Motor neuron (in vitro differentiated cells): ENCODE measurements at regions not wholly inside any gene's neighbourhood (a gene's known extent, or its start where the extent isn't known, plus 50 kb on each side); places are given as distances from the start of the nearest gene placed in this dataset.

Experiments used
- ATAC-seq, 8 experiments: fragments of 200-7000 bp; cut with Tn5 transposase; replicated peaks in 6 of 8; 2 replicates each; pipeline ENCODE4 v1.8.0; 2021; ENCODE audit warnings: mild to moderate bottlenecking in 8 of 8, moderate library complexity in 8 of 8
- H3K27ac ChIP-seq, 2 donors: fragments of 250-450 bp; sonication (Bioruptor Pico); 2 replicates each; pipeline ENCODE4 v1.9.0; 2021; ENCODE audit warnings: antibody characterized with exemption in 2 of 2, mild to moderate bottlenecking in 2 of 2, moderate library complexity in 1 of 2
- H3K4me1 ChIP-seq, 2 donors: fragments of 250-450 bp; sonication (Bioruptor Pico); replicated peaks in 1 of 2; 2 replicates each; pipeline ENCODE4 v1.6.1; 2021; ENCODE audit warnings: antibody characterized with exemption in 2 of 2, mild to moderate bottlenecking in 2 of 2, moderate library complexity in 1 of 2
- H3K4me3 ChIP-seq, 5 donors: fragments of 250-450 bp; sonication (Bioruptor Pico); 2 replicates each; pipeline ENCODE4 v1.9.0; 2021; ENCODE audit warnings: antibody characterized with exemption in 5 of 5, mild to moderate bottlenecking in 5 of 5, moderate library complexity in 4 of 5
- WGBS, 10 experiments: fragments of 450-650 bp; shearing (Covaris generic); methylation state at CpG; one replicate each; pipeline ENCODE4 v1.0.0; 2022; 5-methylcytosine and 5-hydroxymethylcytosine counted together
- in situ Hi-C, 9 experiments: fragments of 400-800 bp; cut with MboI; loops; one replicate each; pipeline ENCODE4 v1.15.0; 2021; ENCODE audit warnings: low sequenced_read_pairs in 9 of 9, low pct_unique_long_range_greater_than_20kb in 2 of 9; ENCODE audit not compliant: unreplicated experiment in 9 of 9

- peak in 5 of 8 experiments; percentile 24 to 74 (median 54) for ATAC-seq
- Histone ChIP-seq H3K4me3 (no peak overlapping the region), H3K27ac (no peak overlapping the region), H3K4me1 (peaks cover 7 to 11% of the 10 kb centered on the region in 2 donors)
- 92% methylated on average over 2 of the region's 18 CpGs; no CpG with 5 or more reads in 9 of the 10 experiments for WGBS, 10 experiments
- in situ Hi-C loops, result no loop called here
Measured at GRCh38 chrX:39936886-39937770, 160.6 kb downstream of the BCOR start.

DNA sequence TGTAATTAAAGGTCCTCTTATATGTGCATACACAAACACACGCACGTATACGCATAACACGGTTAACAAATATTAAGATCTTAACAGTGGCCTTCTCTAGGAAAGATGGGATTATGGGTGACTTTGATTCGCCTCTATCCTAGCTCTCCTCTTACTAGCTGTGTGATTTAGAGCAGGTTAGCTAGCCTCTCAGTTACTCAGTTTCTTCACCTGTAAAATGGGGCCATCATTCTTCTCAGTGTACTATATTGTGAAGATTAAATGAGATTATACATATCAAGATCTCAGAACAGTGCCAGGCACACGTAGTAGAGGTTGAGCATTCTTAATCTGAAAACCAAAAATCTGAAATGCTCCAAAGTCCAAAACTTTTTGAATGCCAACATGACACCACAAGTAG lies 159.3 kb downstream of the BCOR start:
- Histone ChIP-seq H3K4me1 (peaks cover 7 to 11% of the 10 kb centered on the region in 2 donors), H3K27ac (no peak overlapping the region), H3K4me3 (no peak overlapping the region)
- 80 to 100% (median 97%) methylated on average over 1 to 5 of the region's 6 CpGs; no CpG with 5 or more reads in 7 of the 10 experiments for WGBS, 10 experiments
- in situ Hi-C loops, result no loop called here
- no peak for ATAC-seq

GRCh38 chrX:39939678-39940077 lies 158.1 kb downstream of the BCOR start:
- no peak overlapping the region for H3K27ac ChIP-seq
- in situ Hi-C loops, result no loop called here
- WGBS, 10 experiments, result 36 to 100% (median 78%) methylated on average over 1 to 3 of the region's 3 CpGs; no CpG with 5 or more reads in 4 of the 10 experiments
- peaks cover 7 to 11% of the 10 kb centered on the region in 2 donors for H3K4me1 ChIP-seq
- no peak for ATAC-seq
- H3K4me3 ChIP-seq, result no peak overlapping the region

GRCh38 chrX:39941332-39941920 lies 156.3 kb downstream of the BCOR start:
- WGBS, 10 experiments, result no CpG with 5 or more reads among the region's 6 CpGs
- ATAC-seq, result peak in 1 of 8 experiments; percentile 29

DNA sequence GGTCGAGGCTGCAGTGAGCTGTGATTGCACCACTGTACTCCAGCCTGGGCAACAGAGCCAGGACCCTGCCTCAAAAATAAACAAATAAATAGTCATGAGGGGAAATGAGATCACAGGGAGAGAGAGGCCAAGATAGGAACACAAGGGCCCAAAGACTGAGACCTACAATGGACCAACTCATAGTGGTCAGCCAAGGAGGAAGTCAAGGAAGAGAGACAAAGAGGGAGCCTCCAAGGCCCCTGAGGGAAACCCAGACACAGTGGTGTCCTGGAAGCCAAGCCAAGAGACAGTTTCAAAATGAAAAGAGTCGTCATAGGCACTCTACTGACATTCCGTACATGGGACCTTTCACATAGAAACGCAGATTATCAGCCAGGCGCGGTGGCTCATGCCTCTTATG lies 153.3 kb downstream of the BCOR start:
- 20 to 86% methylated on average over 1 of the region's 6 CpGs; no CpG with 5 or more reads in 8 of the 10 experiments for WGBS, 10 experiments
- no peak for ATAC-seq
- H3K4me1 ChIP-seq, result no peaks in the 10 kb centered on the region
- H3K4me3 ChIP-seq, result no peak overlapping the region
- in situ Hi-C loops, result no loop called here
- H3K27ac ChIP-seq, result no peak overlapping the region

More at GRCh38 chrX:39941332-39941920, 156.3 kb downstream of the BCOR start:
- no peak overlapping the region for H3K27ac ChIP-seq
- in situ Hi-C loops, result no loop called here
- peaks cover 7 to 11% of the 10 kb centered on the region in 2 donors for H3K4me1 ChIP-seq
- H3K4me3 ChIP-seq, result no peak overlapping the region

DNA sequence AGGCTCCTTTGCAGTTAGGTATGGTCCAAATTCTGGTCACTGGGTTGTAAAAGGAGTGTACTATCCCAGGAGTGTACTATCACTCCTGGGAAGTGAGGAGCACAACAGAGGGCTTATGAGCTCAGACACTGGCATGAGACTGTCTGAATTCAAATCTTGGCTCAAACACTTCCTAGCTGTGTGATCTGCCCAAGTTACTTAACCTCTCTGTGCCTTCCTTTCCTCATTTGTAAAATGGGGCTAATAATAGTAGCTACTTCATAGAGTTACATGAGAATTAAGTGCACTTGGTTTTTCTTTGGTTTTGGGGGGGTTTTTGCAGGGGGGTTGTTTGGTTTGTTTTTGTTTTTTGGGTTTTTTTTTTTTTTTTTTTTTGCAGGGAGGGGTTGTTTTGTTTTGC lies 152.0 kb downstream of the BCOR start:
- Histone ChIP-seq H3K27ac (no peak overlapping the region), H3K4me1 (no peaks in the 10 kb centered on the region)
- ATAC-seq, result no peak

DNA sequence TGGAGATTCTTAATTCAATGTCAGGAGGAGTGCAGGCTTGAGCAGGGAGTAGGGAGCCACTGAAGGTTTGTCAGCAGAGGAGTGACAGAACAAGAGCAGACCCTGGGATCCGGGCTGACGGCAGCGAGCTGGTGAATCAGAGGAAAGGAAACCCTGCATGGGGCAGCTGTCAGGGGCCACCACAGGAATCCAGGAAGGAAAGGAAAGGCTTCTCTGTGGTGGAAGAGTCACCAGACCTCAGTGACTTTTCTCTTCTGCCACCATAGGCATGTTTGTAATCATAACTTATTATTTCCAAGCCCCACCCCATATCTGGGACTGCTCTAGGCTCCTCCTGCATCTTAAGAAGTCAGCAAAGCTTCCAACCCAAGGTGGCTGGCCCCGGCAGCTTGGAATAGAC lies 150.9 kb downstream of the BCOR start:
- in situ Hi-C loops, result no loop called here
- Histone ChIP-seq H3K4me3 (no peak overlapping the region), H3K4me1 (no peaks in the 10 kb centered on the region), H3K27ac (no peak overlapping the region)
- ATAC-seq, result peak in 1 of 8 experiments; percentile 36
- WGBS, 10 experiments, result 80% methylated on average over 1 of the region's 4 CpGs; no CpG with 5 or more reads in 9 of the 10 experiments

More for the DNA sequence above, 152.0 kb downstream of the BCOR start:
- in situ Hi-C loops, result no loop called here
- H3K4me3 ChIP-seq, result no peak overlapping the region

DNA sequence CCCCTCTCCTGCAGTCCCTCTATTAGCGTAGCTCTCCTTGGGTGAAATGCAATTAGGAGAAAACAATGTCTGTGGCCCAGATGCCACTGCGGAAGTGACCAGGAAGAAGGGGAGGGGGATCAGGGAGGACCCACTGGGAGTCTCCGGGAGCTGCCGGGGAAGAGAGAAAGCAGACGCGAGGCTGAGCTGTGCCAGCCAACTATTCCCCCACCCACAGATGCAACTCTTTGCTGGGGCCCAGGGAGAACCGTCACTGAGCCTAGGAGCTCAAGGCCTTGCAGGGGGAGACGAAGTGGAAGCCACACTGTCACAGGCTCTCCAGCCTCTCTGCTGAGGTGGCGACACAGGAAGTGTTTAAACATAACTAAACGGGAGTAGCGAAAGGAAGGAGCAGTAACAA lies 149.2 kb downstream of the BCOR start:
- ATAC-seq, result peak in 4 of 8 experiments; percentile 23 to 69 (median 40)
- Histone ChIP-seq H3K27ac (no peak overlapping the region), H3K4me1 (peaks cover 4 to 6% of the 10 kb centered on the region in 2 donors), H3K4me3 (no peak overlapping the region)
- in situ Hi-C loops, result no loop called here
- WGBS, 10 experiments, result 0 to 50% methylated on average over 1 to 9 of the region's 11 CpGs; no CpG with 5 or more reads in 8 of the 10 experiments

GRCh38 chrX:39950018-39950688 lies 147.6 kb downstream of the BCOR start:
- 40 to 80% (median 70%) methylated on average over 1 to 2 of the region's 3 CpGs; no CpG with 5 or more reads in 7 of the 10 experiments for WGBS, 10 experiments
- Histone ChIP-seq H3K4me3 (no peak overlapping the region), H3K4me1 (peaks cover 9 to 17% of the 10 kb centered on the region in 2 donors), H3K27ac (no peak overlapping the region)
- in situ Hi-C loops, result no loop called here
- ATAC-seq, result no peak

DNA sequence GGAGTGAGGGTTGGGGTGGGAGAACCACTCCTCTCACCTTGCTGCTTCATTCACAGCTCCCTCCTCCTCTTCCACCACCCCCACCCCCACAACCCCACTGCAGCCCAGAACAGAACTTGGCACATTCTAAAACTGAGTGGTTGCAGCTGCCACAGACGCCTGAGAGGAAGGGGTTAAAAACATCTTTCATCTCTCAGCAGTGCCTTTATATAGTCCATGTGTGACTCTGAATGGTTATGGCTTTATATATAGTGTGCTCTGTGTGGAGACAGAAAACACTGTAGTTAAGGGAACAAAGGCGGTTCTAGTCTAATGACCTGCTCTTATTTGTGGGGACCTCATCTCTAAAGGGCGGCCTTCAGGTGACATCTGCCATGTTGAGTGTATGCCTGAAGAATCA lies 144.8 kb downstream of the BCOR start:
- no peak overlapping the region for H3K4me3 ChIP-seq
- WGBS, 10 experiments, result 68 to 100% (median 100%) methylated on average over 1 to 3 of the region's 3 CpGs; no CpG with 5 or more reads in 7 of the 10 experiments
- in situ Hi-C loops, result no loop called here
- H3K4me1 ChIP-seq, result peaks cover 9 to 17% of the 10 kb centered on the region in 2 donors
- no peak for ATAC-seq
- no peak overlapping the region for H3K27ac ChIP-seq

DNA sequence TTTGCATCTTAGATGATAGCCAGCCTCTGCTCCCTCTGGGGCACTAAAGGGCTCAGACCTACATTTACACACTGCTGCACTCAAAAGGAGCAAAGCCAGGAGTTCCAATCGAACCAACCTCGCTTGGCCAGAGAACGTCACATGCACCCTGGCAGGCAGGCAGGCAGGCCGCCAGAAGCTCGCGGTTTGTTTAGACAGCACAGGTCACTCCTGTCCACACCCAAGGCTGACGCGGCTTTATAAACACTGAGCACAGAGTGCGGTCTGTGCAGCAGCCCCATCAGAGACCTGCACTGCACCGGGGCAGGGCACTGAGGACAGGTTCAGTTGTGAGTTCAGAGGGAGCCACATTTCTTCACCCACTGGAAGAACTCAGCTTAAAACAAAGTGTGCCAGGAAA lies 143.9 kb downstream of the BCOR start:
- Histone ChIP-seq H3K4me3 (no peak overlapping the region), H3K27ac (no peak overlapping the region), H3K4me1 (peaks cover 9 to 17% of the 10 kb centered on the region in 2 donors)
- in situ Hi-C loops, result no loop called here
- ATAC-seq, result peak in 7 of 8 experiments; percentile 15 to 54 (median 44)
- WGBS, 10 experiments, result 0 to 80% (median 44%) methylated on average over 1 to 3 of the region's 10 CpGs; no CpG with 5 or more reads in 7 of the 10 experiments

GRCh38 chrX:39954851-39955250 lies 142.9 kb downstream of the BCOR start:
- in situ Hi-C loops, result no loop called here
- 20 to 80% (median 79%) methylated on average over 1 to 7 of the region's 9 CpGs; no CpG with 5 or more reads in 7 of the 10 experiments for WGBS, 10 experiments
- Histone ChIP-seq H3K27ac (no peak overlapping the region), H3K4me3 (no peak overlapping the region), H3K4me1 (peaks cover 9 to 20% of the 10 kb centered on the region in 2 donors)
- peak in 2 of 8 experiments; percentile 53 to 74 for ATAC-seq

- Histone ChIP-seq H3K4me1 (peaks cover 9 to 20% of the 10 kb centered on the region in 2 donors), H3K27ac (no peak overlapping the region), H3K4me3 (no peak overlapping the region)
- in situ Hi-C loops, result no loop called here
- 26 to 100% (median 100%) methylated on average over 1 to 4 of the region's 4 CpGs; no CpG with 5 or more reads in 6 of the 10 experiments for WGBS, 10 experiments
- no peak for ATAC-seq
Measured at GRCh38 chrX:39955625-39956024, 142.1 kb downstream of the BCOR start.
